ENCODE measurements at regions not wholly inside any gene's neighbourhood (a gene's known extent, or its start where the extent isn't known, plus 50 kb on each side); places are given as distances from the start of the nearest gene placed in this dataset.

DNA sequence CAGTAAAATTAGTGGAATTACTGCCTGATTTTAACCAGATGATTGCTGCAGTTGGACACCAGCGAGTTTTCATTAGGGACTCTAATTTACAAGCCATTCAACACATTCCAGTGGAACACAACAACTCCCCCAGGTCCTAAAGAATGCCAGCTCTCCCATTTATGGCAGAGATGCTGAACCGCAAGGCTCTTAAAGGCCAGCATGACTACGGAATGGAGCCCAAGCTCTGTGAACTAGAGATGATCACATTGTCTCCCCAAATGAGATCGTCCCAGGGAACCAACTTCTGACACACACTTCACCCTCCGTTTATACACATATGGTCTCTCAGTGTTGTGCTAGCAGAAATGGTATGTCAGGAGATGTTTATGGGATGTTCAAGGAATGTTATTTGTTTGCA lies 446.2 kb upstream of the NR2F2 start:
- Histone ChIP-seq H3K27me3 (ENCODE audit: control insufficient read depth, insufficient read depth, low read length) (no peaks in the 10 kb centered on the region), H3K4me3 (ENCODE audit: insufficient read depth, low read depth, low read length) (no peak overlapping the region), H3K36me3 (replicated peaks; ENCODE audit: control insufficient read depth, insufficient read depth, low read length) (no peaks in the 10 kb centered on the region)
- DNase-seq, result peak; percentile 29

GRCh38 chr15:95887666-95888390 lies 442.7 kb upstream of the NR2F2 start:
- no peaks in the 10 kb centered on the region for H3K36me3 ChIP-seq (replicated peaks; ENCODE audit: control insufficient read depth, insufficient read depth, low read length)

DNA sequence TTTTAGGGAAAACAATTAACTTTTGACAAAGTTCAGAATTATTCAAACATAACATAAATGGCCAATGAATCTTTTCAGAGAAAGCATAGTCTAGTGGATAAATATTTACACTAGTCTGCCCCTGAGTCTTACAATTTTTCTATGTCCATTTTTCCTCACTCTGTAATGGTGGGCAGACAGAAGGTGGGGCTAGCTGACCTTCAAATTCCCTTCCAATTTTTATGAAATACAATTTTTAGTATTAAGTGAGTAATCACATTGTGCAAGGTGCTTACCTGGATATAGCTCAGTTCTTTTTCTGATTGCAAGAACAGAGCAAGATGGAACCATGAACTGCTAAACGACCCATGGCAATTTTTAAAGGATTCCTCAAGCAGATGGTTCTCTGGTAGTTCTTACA lies 441.7 kb upstream of the NR2F2 start:
- no peaks in the 10 kb centered on the region for H3K27me3 ChIP-seq (ENCODE audit: control insufficient read depth, insufficient read depth, low read length)
- no peak overlapping the region for H3K4me3 ChIP-seq (ENCODE audit: insufficient read depth, low read depth, low read length)
- DNase-seq, result no peak
- no peaks in the 10 kb centered on the region for H3K36me3 ChIP-seq (replicated peaks; ENCODE audit: control insufficient read depth, insufficient read depth, low read length)

More at GRCh38 chr15:95887666-95888390, 442.7 kb upstream of the NR2F2 start:
- Histone ChIP-seq H3K27me3 (ENCODE audit: control insufficient read depth, insufficient read depth, low read length) (no peaks in the 10 kb centered on the region), H3K4me3 (ENCODE audit: insufficient read depth, low read depth, low read length) (no peak overlapping the region)
- no peak for DNase-seq

DNA sequence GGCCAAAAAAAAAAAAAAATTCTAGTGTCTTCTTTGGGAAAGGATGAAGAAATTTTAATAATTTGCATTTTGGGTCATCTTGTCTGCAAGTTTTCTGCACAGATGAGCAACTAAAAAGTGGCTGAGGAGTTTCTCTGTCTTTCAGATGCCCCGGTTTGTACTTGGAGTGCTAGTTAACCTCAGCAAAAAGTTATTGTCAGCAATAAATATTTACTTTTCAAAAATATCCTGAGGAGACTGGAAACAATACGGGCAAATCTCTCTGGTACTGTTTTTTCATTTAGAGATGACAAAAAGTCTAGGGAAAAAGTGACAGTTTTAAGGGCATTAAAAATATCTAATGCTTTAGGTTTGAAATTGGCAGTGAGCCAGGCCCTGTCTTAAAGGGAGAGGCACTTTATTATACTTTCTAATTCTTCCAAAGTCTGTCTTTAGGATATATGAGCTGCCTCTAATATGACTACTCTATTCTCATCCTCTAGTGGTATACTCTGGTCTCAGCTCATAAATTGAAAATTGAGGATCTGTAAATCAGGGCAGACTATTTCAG lies 436.0 kb upstream of the NR2F2 start:
- Histone ChIP-seq H3K36me3 (replicated peaks; ENCODE audit: control insufficient read depth, insufficient read depth, low read length) (no peaks in the 10 kb centered on the region), H3K27me3 (ENCODE audit: control insufficient read depth, insufficient read depth, low read length) (no peaks in the 10 kb centered on the region), H3K4me3 (ENCODE audit: insufficient read depth, low read depth, low read length) (no peak overlapping the region)
- no peak for DNase-seq

DNA sequence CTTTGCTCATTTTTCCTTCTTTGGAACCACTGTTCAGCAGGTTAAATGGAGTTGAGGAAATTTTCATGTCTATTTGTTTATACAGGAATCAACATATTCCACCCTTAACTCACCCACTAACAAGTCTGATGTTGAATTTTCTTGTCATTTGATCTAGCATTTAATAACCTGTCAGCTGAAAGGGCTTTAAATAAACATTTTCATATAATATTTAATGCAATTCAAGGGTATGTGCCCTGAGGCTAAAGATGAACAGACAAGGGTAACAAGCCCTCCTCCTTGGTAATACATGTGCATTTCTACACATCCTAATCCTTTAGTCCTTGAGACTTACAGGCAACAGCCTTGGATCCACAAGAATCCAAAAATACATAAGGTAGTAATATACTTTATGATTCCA lies 435.0 kb upstream of the NR2F2 start:
- DNase-seq, result no peak
- H3K36me3 ChIP-seq (replicated peaks; ENCODE audit: control insufficient read depth, insufficient read depth, low read length), result no peaks in the 10 kb centered on the region

DNA sequence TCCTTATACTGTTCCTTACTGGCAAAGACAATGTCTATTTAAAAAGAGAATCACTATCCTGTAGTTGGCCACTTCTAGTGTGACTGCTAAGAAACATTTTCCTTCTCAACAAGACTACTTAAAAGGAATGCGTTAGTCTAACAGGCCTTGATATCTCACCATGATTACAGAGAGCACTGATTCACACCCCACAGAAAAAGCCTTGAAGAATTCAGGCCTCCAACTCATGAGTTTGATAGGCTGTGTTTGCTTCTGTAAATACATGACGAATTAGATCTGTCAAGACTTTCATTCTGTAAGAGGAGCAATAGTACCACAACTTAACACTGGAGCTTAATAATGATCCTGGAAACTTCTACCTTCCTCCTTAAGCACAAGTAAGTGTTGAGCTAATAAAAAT lies 432.8 kb upstream of the NR2F2 start:
- no peaks in the 10 kb centered on the region; the same call in 1 of the 2 replicates for H3K27me3 ChIP-seq (ENCODE audit: control insufficient read depth, insufficient read depth, low read length)
- no peak for DNase-seq
- no peaks in the 10 kb centered on the region for H3K36me3 ChIP-seq (replicated peaks; ENCODE audit: control insufficient read depth, insufficient read depth, low read length)
- H3K4me3 ChIP-seq (ENCODE audit: insufficient read depth, low read depth, low read length), result no peak overlapping the region

More for the DNA sequence above, 435.0 kb upstream of the NR2F2 start:
- Histone ChIP-seq H3K4me3 (ENCODE audit: insufficient read depth, low read depth, low read length) (no peak overlapping the region), H3K27me3 (ENCODE audit: control insufficient read depth, insufficient read depth, low read length) (no peaks in the 10 kb centered on the region)

DNA sequence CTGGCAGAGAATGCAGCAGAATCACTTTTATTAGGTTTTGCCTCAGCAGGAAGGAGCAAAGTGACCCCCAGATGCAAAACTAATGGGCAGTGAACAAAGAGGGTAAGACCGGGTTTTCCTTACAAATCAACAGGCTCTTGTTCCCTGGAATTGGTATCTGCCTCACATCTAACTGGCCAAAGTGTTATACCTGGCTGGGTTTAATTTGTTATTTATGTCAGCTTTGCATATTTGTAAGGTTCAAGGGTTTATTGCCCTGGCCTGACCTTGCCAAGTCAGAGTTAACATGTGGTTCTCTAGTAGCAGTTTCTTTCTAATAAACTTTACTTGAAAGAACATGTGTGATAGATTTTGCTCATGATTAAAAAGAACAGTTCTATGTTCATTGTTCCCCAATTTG lies 431.7 kb upstream of the NR2F2 start:
- Histone ChIP-seq H3K36me3 (replicated peaks; ENCODE audit: control insufficient read depth, insufficient read depth, low read length) (no peaks in the 10 kb centered on the region), H3K27me3 (ENCODE audit: control insufficient read depth, insufficient read depth, low read length) (no peaks in the 10 kb centered on the region; the same call in 1 of the 2 replicates), H3K4me3 (ENCODE audit: insufficient read depth, low read depth, low read length) (no peak overlapping the region)
- no peak for DNase-seq

GRCh38 chr15:95901271-95901670 lies 429.2 kb upstream of the NR2F2 start:
- Histone ChIP-seq H3K27me3 (ENCODE audit: control insufficient read depth, insufficient read depth, low read length) (peaks cover 2% of the 10 kb centered on the region; the same call in 1 of the 2 replicates), H3K4me3 (ENCODE audit: insufficient read depth, low read depth, low read length) (no peak overlapping the region), H3K36me3 (replicated peaks; ENCODE audit: control insufficient read depth, insufficient read depth, low read length) (no peaks in the 10 kb centered on the region)
- DNase-seq, result no peak

- Histone ChIP-seq H3K4me3 (ENCODE audit: insufficient read depth, low read depth, low read length) (no peak overlapping the region), H3K36me3 (replicated peaks; ENCODE audit: control insufficient read depth, insufficient read depth, low read length) (no peaks in the 10 kb centered on the region), H3K27me3 (ENCODE audit: control insufficient read depth, insufficient read depth, low read length) (peaks cover 10% of the 10 kb centered on the region; the same call in 1 of the 2 replicates)
- DNase-seq, result no peak
These were observed 427.9 kb upstream of the NR2F2 start for GRCh38 chr15:95902606-95903005.

GRCh38 chr15:95903352-95903751 lies 427.1 kb upstream of the NR2F2 start:
- H3K4me3 ChIP-seq (ENCODE audit: insufficient read depth, low read depth, low read length), result no peak overlapping the region
- no peak for DNase-seq
- H3K36me3 ChIP-seq (replicated peaks; ENCODE audit: control insufficient read depth, insufficient read depth, low read length), result no peaks in the 10 kb centered on the region
- peaks cover 15% of the 10 kb centered on the region; the same call in 1 of the 2 replicates for H3K27me3 ChIP-seq (ENCODE audit: control insufficient read depth, insufficient read depth, low read length)

DNA sequence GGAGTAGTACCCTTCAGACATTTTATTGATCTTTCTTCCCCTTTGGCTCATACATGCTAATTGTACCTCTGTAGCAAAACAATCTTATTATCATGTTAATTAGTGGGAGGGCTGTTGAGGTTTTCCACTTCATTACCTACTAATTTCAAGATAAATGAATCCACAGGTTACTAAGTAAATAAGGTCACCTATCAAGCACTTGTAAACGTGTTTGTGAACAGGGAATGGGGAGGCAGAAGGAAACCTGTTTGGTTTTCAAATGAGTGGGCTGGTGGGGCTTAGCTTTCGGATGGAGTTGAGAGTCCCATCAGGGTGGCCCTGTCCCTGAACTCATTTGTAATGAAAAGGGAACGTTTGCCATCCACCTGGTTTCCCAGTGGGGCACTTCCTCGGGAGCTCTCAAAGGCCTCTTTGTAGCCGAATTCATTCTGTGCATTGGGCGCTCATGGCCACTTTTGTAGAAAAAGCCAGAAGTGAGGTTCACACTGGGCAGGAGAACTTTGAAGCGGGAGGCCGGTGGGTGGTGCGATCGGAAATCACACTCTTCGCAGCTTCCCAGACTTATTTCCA lies 419.8 kb upstream of the NR2F2 start:
- Histone ChIP-seq H3K36me3 (replicated peaks; ENCODE audit: control insufficient read depth, insufficient read depth, low read length) (no peaks in the 10 kb centered on the region), H3K4me3 (ENCODE audit: insufficient read depth, low read depth, low read length) (no peak overlapping the region), H3K27me3 (ENCODE audit: control insufficient read depth, insufficient read depth, low read length) (peaks cover 56% of the 10 kb centered on the region)
- DNase-seq, result peak; percentile 54

GRCh38 chr15:95911570-95912279 lies 418.8 kb upstream of the NR2F2 start:
- DNase-seq, result no peak
- Histone ChIP-seq H3K36me3 (replicated peaks; ENCODE audit: control insufficient read depth, insufficient read depth, low read length) (no peaks in the 10 kb centered on the region), H3K27me3 (ENCODE audit: control insufficient read depth, insufficient read depth, low read length) (peaks cover 55% of the 10 kb centered on the region), H3K4me3 (ENCODE audit: insufficient read depth, low read depth, low read length) (no peak overlapping the region)

DNA sequence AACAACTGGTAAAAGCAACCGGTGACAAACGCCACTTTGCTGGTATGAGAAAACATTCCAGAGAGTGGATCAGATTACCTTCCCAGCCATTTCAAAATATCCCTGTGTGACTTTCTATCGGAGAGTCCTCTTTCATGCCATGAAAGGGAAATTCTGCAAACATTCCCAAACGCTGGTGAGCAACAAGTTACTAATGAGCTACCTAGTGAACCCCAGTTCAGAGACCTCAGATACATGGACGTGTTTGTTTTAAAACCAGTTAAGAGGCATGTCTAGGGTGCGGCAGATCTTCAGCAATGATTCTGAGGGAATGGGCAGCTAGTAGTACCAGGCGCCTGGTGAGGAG lies 418.2 kb upstream of the NR2F2 start:
- H3K36me3 ChIP-seq (replicated peaks; ENCODE audit: control insufficient read depth, insufficient read depth, low read length), result no peaks in the 10 kb centered on the region
- peaks cover 50% of the 10 kb centered on the region for H3K27me3 ChIP-seq (ENCODE audit: control insufficient read depth, insufficient read depth, low read length)
- DNase-seq, result no peak
- no peak overlapping the region for H3K4me3 ChIP-seq (ENCODE audit: insufficient read depth, low read depth, low read length)

GRCh38 chr15:95912728-95913127 lies 417.8 kb upstream of the NR2F2 start:
- no peaks in the 10 kb centered on the region for H3K36me3 ChIP-seq (replicated peaks; ENCODE audit: control insufficient read depth, insufficient read depth, low read length)
- no peak overlapping the region for H3K4me3 ChIP-seq (ENCODE audit: insufficient read depth, low read depth, low read length)
- DNase-seq, result no peak
- H3K27me3 ChIP-seq (ENCODE audit: control insufficient read depth, insufficient read depth, low read length), result peaks cover 49% of the 10 kb centered on the region

DNA sequence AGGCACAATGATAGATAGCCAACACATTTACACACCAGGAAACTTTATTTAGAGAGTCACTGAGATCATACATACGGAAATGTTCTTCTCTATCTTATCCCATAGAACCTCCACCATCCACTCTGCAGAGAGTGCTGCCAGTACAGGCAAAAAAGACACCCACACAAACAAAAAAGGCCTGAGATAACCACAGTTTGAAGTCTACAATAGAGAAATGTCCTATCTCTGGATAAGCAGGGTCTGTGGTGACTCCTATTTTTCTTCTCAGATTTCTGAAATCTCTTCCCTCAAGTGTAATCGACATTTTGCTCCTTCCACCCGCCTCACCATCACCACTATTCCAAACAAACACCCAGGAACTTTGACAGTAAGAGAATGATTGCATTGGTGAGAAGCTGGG lies 413.9 kb upstream of the NR2F2 start:
- no peak overlapping the region for H3K4me3 ChIP-seq (ENCODE audit: insufficient read depth, low read depth, low read length)
- no peak for DNase-seq
- peaks cover 28% of the 10 kb centered on the region for H3K27me3 ChIP-seq (ENCODE audit: control insufficient read depth, insufficient read depth, low read length)
- no peaks in the 10 kb centered on the region for H3K36me3 ChIP-seq (replicated peaks; ENCODE audit: control insufficient read depth, insufficient read depth, low read length)
